Activated T-cell treated with anti-CD3 and anti-CD28 coated beads for 4 hours (primary cell): ENCODE measurements at regions not wholly inside any gene's neighbourhood (a gene's known extent, or its start where the extent isn't known, plus 50 kb on each side); places are given as distances from the start of the nearest gene placed in this dataset.
A peak's percentile ranks its signal among the peaks of the same experiment; 100 is the strongest.

Source experiments
- DNase-seq: peaks from one replicate; pipeline ENCODE4 v3.0.0-alpha.2; 2020

- DNase-seq, result no peak
Observed at GRCh38 chr2:35416391-35417140, 939.0 kb upstream of the CRIM1 start.

DNA sequence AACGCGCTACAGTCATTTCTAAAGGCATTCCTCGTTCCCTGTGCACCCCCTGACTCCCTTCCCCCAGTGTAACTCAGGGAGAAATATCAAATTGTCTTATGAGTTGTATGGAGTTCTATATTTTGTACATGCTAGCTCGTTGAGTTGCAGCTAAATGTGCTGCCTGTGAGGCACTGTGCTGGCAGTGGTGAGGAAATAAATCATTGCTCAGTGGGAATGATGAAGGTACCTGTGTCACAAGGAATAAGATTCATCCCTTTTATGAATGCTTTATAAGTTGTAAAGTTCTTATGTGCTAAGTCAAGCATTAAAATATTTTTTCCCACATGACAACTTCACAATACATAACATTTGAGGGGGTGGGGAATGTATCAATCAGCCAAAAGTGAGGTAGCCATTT is 939.6 kb upstream of the CRIM1 start:
- no peak for DNase-seq

GRCh38 chr2:35415282-35415681 is 940.3 kb upstream of the CRIM1 start:
- DNase-seq, result no peak

GRCh38 chr2:35410431-35411061 is 945.0 kb upstream of the CRIM1 start:
- DNase-seq, result peak; percentile 5

DNA sequence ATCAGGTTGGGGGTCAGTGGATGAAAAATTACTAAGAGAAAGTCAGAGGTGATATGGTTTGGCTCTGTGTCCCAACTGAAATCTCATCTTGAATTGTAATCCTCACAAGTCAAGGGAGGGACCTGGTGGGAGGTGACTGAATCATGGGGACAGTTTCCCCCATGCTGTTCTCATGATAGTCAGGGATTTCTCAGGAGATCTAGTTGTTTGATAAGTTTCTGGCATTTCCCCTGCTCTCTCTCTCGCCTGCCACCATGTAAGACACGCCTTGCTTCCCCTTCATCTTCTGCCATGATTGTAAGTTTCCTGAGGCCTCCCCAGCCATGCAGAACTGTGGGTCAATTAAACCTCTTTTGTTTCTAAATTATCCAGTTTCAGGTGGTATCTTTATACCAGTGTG is 945.8 kb upstream of the CRIM1 start:
- DNase-seq, result no peak

- no peak for DNase-seq
Observed at GRCh38 chr2:35408320-35408719, 947.3 kb upstream of the CRIM1 start.

DNA sequence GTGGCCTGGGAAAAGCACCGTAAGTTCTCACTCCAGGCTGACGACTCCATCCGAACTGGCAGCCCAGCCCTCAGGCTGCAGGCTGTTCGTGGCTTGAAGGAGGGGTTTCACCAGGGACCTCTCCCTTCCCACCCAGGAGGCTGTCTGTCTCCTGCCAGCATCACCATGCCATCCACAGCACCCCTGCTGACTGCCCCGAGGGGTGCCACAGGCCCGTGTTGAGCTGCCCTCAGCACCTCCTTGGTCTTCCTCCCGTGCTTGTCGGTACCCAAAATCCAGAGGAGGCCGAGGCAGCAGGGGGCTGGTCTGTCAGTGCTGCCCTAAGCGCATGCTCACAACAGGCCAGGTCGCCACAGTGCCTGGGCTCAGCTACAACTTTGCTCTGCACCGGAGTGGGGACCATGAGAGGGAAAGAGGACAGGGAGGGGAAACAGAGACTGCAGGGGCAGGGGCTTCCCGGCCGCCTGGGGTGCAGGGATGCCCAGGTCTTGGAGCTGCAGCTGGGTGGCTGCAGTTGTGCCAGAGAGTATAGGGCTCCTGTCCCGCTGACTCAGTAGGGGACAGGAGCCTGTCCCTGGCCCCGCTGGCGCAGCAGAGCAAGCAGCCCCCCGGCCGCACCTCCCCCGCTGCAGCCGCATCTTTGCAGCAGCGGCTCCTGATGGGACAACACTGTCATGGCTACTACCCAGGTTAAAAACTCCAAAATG is 963.7 kb upstream of the CRIM1 start:
- DNase-seq, result no peak

GRCh38 chr2:35378791-35379190 is 976.8 kb upstream of the CRIM1 start:
- DNase-seq, result no peak

GRCh38 chr2:35374845-35375244 is 980.7 kb upstream of the CRIM1 start:
- DNase-seq, result no peak

DNA sequence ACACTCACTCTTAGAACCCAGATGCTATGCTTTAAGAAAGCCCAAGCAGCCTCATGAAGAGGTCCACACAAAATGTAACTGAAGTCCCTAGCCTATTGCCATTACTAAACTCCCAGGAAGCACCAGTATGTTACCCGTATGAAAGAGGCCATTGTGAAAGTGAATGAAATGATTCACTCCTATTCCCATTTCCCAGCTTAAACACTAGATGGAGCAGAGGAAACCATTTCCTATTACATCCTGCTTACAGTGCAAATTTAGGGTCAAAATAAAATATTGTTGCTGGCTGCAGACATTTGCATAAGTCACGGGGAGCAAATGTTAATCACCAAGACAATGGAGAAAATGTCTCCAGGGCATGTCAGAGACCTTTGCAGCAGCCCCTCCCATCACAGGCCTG is 989.7 kb upstream of the CRIM1 start:
- no peak for DNase-seq

DNA sequence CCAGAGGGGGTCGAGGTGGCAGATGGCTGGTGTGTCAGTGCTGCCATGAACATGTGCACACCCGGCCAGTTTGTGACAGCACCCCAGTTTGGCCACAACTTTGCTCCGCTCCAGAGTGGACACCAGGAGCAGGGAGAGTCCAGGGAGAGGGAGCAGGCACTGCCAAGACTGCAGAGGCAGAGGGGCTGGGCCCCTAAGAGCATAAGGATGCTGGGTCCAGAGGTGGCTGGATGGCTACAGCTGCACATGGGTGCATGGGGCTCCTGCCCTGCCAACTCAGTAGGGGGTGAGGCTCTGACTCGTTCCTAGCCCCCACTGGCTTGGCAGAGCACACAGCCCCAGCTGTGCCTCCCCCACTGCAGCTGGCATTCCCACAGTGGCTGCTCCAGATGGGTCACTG is 999.2 kb upstream of the CRIM1 start:
- no peak for DNase-seq

- DNase-seq, result no peak
Observed at GRCh38 chr2:35355056-35355455, 1000.5 kb upstream of the CRIM1 start.

GRCh38 chr2:35347561-35347960 is 1008.0 kb upstream of the CRIM1 start:
- DNase-seq, result no peak

DNA sequence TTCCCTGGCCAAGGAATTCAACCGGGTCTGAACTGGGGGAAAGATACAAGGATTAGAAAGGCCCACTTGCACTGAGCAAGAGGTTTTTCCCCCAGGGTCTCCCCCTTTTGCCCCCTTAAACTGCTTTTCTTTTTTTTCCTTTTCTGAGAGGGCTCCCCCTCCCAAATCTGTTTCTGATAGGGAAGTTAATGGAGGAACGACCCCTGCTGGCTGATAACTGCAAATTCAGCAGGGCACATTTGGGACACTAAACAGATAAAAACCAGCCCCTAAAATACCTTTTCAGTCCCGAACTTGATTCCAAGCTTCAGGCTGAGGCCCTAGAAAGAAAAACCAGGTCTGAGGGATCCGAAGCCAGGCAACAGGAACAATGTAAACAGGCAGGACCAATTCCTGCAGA is 1012.4 kb upstream of the CRIM1 start:
- DNase-seq, result no peak

- no peak for DNase-seq
Observed at GRCh38 chr2:35339211-35339610, 1016.4 kb upstream of the CRIM1 start.

DNA sequence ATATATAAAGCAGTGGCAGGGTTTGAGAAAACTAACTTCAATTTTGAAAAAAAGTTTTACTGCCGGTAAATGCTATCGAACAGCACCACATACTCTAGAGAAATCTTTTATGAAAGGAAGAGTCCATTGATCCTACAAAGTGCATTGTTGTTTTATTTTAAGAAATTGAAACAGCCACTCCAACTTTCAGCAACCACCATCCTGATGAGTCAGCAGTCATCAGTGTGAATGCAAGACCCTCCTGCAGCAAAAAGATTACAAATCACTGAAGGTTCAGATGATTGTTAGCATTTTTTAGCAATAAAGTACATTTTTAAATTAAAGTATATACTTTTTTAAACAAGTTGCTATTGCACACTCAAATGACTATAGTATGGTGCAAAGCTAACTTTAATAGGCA is 1017.7 kb upstream of the CRIM1 start:
- no peak for DNase-seq

- no peak for DNase-seq
Observed at GRCh38 chr2:35314049-35314448, 1041.5 kb upstream of the CRIM1 start.

DNA sequence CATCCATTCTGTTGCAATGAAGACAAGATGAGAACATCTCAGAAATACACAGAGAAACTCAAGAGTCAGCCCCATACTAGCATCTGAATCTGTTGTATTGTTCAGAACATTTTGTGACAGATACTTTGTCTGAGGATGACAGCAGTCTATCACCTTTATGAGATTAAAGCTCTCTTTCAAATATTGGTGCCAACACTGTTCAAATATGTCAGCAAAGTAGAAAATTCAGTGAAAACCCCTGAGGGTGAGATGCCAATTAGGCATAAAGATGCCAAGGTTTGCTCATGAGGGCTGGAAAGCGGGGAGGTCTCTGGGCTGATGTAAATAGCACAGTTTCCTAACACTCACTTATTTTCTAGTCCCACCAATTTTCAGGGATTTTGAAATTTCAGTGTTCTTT is 1054.2 kb upstream of the CRIM1 start:
- DNase-seq, result no peak

- no peak for DNase-seq
Observed at GRCh38 chr2:35298493-35298892, 1057.1 kb upstream of the CRIM1 start.

DNA sequence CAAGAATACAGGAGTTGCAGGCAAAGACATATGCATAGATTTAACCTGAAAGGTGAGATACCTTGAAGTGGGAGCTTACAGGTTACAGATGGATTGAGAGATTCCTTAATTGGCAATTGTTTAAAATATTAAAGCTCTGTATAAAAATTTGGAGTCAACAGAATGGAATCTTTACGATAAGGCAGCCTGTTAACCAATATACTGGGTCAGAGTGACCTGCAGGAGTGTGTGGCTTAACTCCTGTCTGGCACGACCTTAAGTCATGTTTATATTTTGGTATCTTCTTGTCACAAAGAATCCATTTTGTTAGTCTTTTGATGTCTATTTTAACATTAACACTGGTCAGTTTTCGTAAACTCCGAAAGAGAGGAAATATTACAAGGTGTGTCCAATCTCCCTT is 1058.2 kb upstream of the CRIM1 start:
- no peak for DNase-seq

DNA sequence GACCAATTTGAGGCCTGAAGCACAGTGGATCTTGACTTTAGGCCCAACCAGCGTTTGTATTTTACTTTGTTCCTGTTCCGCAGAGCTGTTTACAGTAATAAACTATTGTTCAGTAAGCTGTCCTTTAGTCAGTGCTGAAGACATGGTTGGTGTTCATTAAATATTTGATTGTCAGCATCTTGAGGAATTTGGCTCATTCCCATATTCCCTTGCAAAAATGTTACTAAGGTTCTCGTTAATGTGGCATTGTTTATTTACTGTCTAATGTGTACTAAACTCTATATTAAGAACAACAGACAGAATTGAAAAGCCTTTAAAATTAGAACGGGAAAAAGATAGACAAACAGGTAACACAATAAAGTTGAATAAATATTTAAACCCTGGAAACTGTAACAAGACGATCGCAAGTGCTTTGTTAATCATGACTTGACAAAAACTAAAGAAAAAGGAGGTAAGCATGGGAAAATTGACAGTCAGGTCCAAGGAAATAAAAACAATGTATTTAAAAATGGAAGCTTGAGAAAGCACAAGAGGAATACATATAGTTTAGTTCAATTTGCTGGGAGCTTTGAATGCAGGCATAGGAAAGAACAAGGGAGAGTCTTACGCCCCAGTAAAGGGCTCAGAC is 1060.8 kb upstream of the CRIM1 start:
- DNase-seq, result no peak

DNA sequence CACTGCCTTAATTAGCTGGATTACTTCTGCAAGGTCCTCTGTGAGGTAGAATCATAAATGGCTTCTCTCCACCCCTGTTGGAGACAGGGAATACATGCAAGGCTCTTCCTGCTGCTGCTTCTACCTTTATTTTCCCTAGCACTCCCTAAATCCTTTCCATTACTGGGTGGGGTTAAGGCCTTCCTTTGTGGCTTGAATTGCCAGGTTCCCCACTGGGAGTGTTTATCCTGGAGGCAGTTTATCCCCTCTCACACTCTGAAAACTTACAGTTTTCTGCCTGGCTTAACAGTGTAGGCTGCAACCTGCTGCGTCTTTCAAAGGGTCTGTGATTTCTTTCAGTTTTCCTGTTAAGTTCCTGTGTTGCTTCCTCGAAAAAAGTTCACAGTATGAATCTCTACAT is 1062.3 kb upstream of the CRIM1 start:
- DNase-seq, result no peak

DNA sequence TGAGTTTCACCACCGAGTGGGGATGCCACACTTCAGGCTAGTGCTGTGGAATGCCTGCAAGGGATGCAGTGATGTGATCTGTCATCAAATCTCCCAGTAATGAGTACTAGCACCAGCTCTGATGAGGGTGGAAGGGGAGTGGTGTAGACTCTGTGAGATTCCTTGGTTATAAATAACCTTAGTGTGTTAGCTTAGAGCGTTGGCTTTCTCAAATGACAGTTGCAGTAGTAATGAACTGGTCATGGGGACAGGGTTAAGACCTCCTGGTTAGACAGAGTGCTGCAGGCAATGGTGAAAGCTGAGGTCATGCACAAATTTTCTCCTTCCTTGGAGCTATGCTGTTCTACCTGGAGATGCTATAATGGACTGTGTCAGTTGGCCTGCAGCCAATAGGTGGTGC is 1063.4 kb upstream of the CRIM1 start:
- DNase-seq, result no peak

GRCh38 chr2:35281702-35282101 is 1073.9 kb upstream of the CRIM1 start:
- no peak for DNase-seq
